ENCODE measurements at regions not wholly inside any gene's neighbourhood (a gene's known extent, or its start where the extent isn't known, plus 50 kb on each side); places are given as distances from the start of the nearest gene placed in this dataset.

- no peak for DNase-seq (ENCODE audit: low spot score)
- Histone ChIP-seq H3K79me1 (ENCODE audit: low read depth, low read length) (no peaks in the 10 kb centered on the region), H3K9ac (ENCODE audit: low read depth, low read length, poor library complexity) (no peak overlapping the region), H2BK12ac (ENCODE audit: low read length) (no peak overlapping the region), H3K4me2 (ENCODE audit: insufficient read depth, low read length, poor library complexity, severe bottlenecking) (no peak overlapping the region), H2AK5ac (ENCODE audit: low read depth, low read length) (no peak overlapping the region), H3K4me1 (ENCODE audit: control insufficient read depth in 2 of 2, insufficient read depth in 1 of 2, low read depth in 1 of 2, low read length in 2 of 2) (peaks cover 13 to 14% of the 10 kb centered on the region in 2 donors), H3K4me3 (ENCODE audit: low read length in 2 of 2) (no peak overlapping the region), H3K27me3 (ENCODE audit: control insufficient read depth in 3 of 3, insufficient read depth in 3 of 3, low read depth in 1 of 3, low read length in 3 of 3) (no peaks in the 10 kb centered on the region), H2AFZ (ENCODE audit: low read length) (no peak overlapping the region), H3K27ac (replicated peaks; ENCODE audit: low read length) (no peak overlapping the region), H3K14ac (ENCODE audit: low read length) (no peak overlapping the region), H3K23ac (ENCODE audit: low read depth, low read length, poor library complexity) (no peak overlapping the region), H3K18ac (ENCODE audit: low read length) (no peak overlapping the region), H2BK5ac (ENCODE audit: low read length) (no peak overlapping the region), H3K9me3 (replicated peaks in 1 of 2; ENCODE audit: control insufficient read depth in 2 of 2, insufficient read depth in 1 of 2, low read depth in 1 of 2, low read length in 2 of 2) (no peaks in the 10 kb centered on the region), H4K8ac (ENCODE audit: low read depth, low read length) (no peak overlapping the region), H4K91ac (ENCODE audit: low read depth, low read length, poor library complexity) (no peak overlapping the region), H2BK15ac (ENCODE audit: low read length) (no peak overlapping the region), H3K36me3 (replicated peaks in 1 of 2; ENCODE audit: control insufficient read depth in 2 of 2, insufficient read depth in 2 of 2, low read length in 2 of 2) (no peaks in the 10 kb centered on the region), H2BK120ac (ENCODE audit: low read depth, low read length) (no peak overlapping the region), H3K4ac (ENCODE audit: low read length) (no peak overlapping the region)
- WGBS, 2 donors (ENCODE audit: extremely low coverage in 2 of 2, insufficient read length in 2 of 2, insufficient replicate concordance in 1 of 2) = no CpG with 5 or more reads among the region's 4 CpGs
Observed at GRCh38 chr22:27019827-27020226, 362.4 kb downstream of the MIAT start.

- Histone ChIP-seq H3K9ac (ENCODE audit: low read depth, low read length, poor library complexity) (no peak overlapping the region), H3K14ac (ENCODE audit: low read length) (no peak overlapping the region), H3K4me2 (ENCODE audit: insufficient read depth, low read length, poor library complexity, severe bottlenecking) (no peak overlapping the region), H2AFZ (ENCODE audit: low read length) (peak overlapping the region; percentile 50), H3K4ac (ENCODE audit: low read length) (no peak overlapping the region), H3K27ac (replicated peaks; ENCODE audit: low read length) (no peak overlapping the region), H3K18ac (ENCODE audit: low read length) (peak overlapping the region; percentile 38), H2BK5ac (ENCODE audit: low read length) (no peak overlapping the region), H3K79me1 (ENCODE audit: low read depth, low read length) (no peaks in the 10 kb centered on the region), H3K4me3 (ENCODE audit: low read length in 2 of 2) (peak overlapping the region in 1 of 2 donors; percentile 33), H2BK12ac (ENCODE audit: low read length) (peak overlapping the region; percentile 43), H2AK5ac (ENCODE audit: low read depth, low read length) (peak overlapping the region; percentile 9), H4K8ac (ENCODE audit: low read depth, low read length) (no peak overlapping the region), H3K23ac (ENCODE audit: low read depth, low read length, poor library complexity) (no peak overlapping the region), H3K9me3 (replicated peaks in 1 of 2; ENCODE audit: control insufficient read depth in 2 of 2, insufficient read depth in 1 of 2, low read depth in 1 of 2, low read length in 2 of 2) (no peaks in the 10 kb centered on the region), H3K4me1 (ENCODE audit: control insufficient read depth in 2 of 2, insufficient read depth in 1 of 2, low read depth in 1 of 2, low read length in 2 of 2) (peaks cover 13 to 14% of the 10 kb centered on the region in 2 donors), H4K91ac (ENCODE audit: low read depth, low read length, poor library complexity) (peak overlapping the region; percentile 49), H3K27me3 (ENCODE audit: control insufficient read depth in 3 of 3, insufficient read depth in 3 of 3, low read depth in 1 of 3, low read length in 3 of 3) (no peaks in the 10 kb centered on the region), H3K36me3 (replicated peaks in 1 of 2; ENCODE audit: control insufficient read depth in 2 of 2, insufficient read depth in 2 of 2, low read length in 2 of 2) (no peaks in the 10 kb centered on the region), H2BK120ac (ENCODE audit: low read depth, low read length) (no peak overlapping the region), H2BK15ac (ENCODE audit: low read length) (no peak overlapping the region)
- no CpG with 5 or more reads among the region's 8 CpGs for WGBS, 2 donors (ENCODE audit: extremely low coverage in 2 of 2, insufficient read length in 2 of 2, insufficient replicate concordance in 1 of 2)
- no peak for DNase-seq (ENCODE audit: low spot score)
Observed at GRCh38 chr22:27022274-27022895, 365.0 kb downstream of the MIAT start.

- Histone ChIP-seq H2AK5ac (ENCODE audit: low read depth, low read length) (no peak overlapping the region), H2BK5ac (ENCODE audit: low read length) (no peak overlapping the region), H3K36me3 (replicated peaks in 1 of 2; ENCODE audit: control insufficient read depth in 2 of 2, insufficient read depth in 2 of 2, low read length in 2 of 2) (no peaks in the 10 kb centered on the region), H2BK120ac (ENCODE audit: low read depth, low read length) (no peak overlapping the region), H4K8ac (ENCODE audit: low read depth, low read length) (no peak overlapping the region), H2BK15ac (ENCODE audit: low read length) (no peak overlapping the region), H3K4me3 (ENCODE audit: low read length in 2 of 2) (peak overlapping the region; percentile 23 to 33), H3K4me1 (ENCODE audit: control insufficient read depth in 2 of 2, insufficient read depth in 1 of 2, low read depth in 1 of 2, low read length in 2 of 2) (peaks cover 13 to 14% of the 10 kb centered on the region in 2 donors), H3K14ac (ENCODE audit: low read length) (no peak overlapping the region), H3K4me2 (ENCODE audit: insufficient read depth, low read length, poor library complexity, severe bottlenecking) (no peak overlapping the region), H3K27me3 (ENCODE audit: control insufficient read depth in 3 of 3, insufficient read depth in 3 of 3, low read depth in 1 of 3, low read length in 3 of 3) (no peaks in the 10 kb centered on the region), H2BK12ac (ENCODE audit: low read length) (no peak overlapping the region), H3K9ac (ENCODE audit: low read depth, low read length, poor library complexity) (no peak overlapping the region), H3K4ac (ENCODE audit: low read length) (no peak overlapping the region), H3K79me1 (ENCODE audit: low read depth, low read length) (no peaks in the 10 kb centered on the region), H4K91ac (ENCODE audit: low read depth, low read length, poor library complexity) (peak overlapping the region; percentile 49), H3K27ac (replicated peaks; ENCODE audit: low read length) (no peak overlapping the region), H3K23ac (ENCODE audit: low read depth, low read length, poor library complexity) (no peak overlapping the region), H2AFZ (ENCODE audit: low read length) (peak overlapping the region; percentile 50), H3K9me3 (replicated peaks in 1 of 2; ENCODE audit: control insufficient read depth in 2 of 2, insufficient read depth in 1 of 2, low read depth in 1 of 2, low read length in 2 of 2) (no peaks in the 10 kb centered on the region), H3K18ac (ENCODE audit: low read length) (peak overlapping the region; percentile 38)
- DNase-seq (ENCODE audit: low spot score) = no peak
- WGBS, 2 donors (ENCODE audit: extremely low coverage in 2 of 2, insufficient read length in 2 of 2, insufficient replicate concordance in 1 of 2) = no CpG with 5 or more reads among the region's 17 CpGs
Observed at GRCh38 chr22:27022896-27023361, 365.5 kb downstream of the MIAT start.

GRCh38 chr22:27023591-27023990 is 366.2 kb downstream of the MIAT start:
- no peak overlapping the region for H3K4ac ChIP-seq (ENCODE audit: low read length)
- no peak overlapping the region for H2AK5ac ChIP-seq (ENCODE audit: low read depth, low read length)
- no peak overlapping the region for H3K4me3 ChIP-seq (ENCODE audit: low read length in 2 of 2)
- peak overlapping the region; percentile 54 for H2AFZ ChIP-seq (ENCODE audit: low read length)
- H3K23ac ChIP-seq (ENCODE audit: low read depth, low read length, poor library complexity) = no peak overlapping the region
- H3K4me1 ChIP-seq (ENCODE audit: control insufficient read depth in 2 of 2, insufficient read depth in 1 of 2, low read depth in 1 of 2, low read length in 2 of 2) = peaks cover 13 to 14% of the 10 kb centered on the region in 2 donors
- no peak overlapping the region for H3K4me2 ChIP-seq (ENCODE audit: insufficient read depth, low read length, poor library complexity, severe bottlenecking)
- H3K79me1 ChIP-seq (ENCODE audit: low read depth, low read length) = no peaks in the 10 kb centered on the region
- H3K9me3 ChIP-seq (replicated peaks in 1 of 2; ENCODE audit: control insufficient read depth in 2 of 2, insufficient read depth in 1 of 2, low read depth in 1 of 2, low read length in 2 of 2) = no peaks in the 10 kb centered on the region
- no peaks in the 10 kb centered on the region for H3K27me3 ChIP-seq (ENCODE audit: control insufficient read depth in 3 of 3, insufficient read depth in 3 of 3, low read depth in 1 of 3, low read length in 3 of 3)
- H2BK5ac ChIP-seq (ENCODE audit: low read length) = no peak overlapping the region
- no peak overlapping the region for H2BK12ac ChIP-seq (ENCODE audit: low read length)
- no peak overlapping the region for H3K9ac ChIP-seq (ENCODE audit: low read depth, low read length, poor library complexity)
- no peak overlapping the region for H4K91ac ChIP-seq (ENCODE audit: low read depth, low read length, poor library complexity)
- no peak for DNase-seq (ENCODE audit: low spot score)
- no peak overlapping the region for H3K18ac ChIP-seq (ENCODE audit: low read length)
- H2BK15ac ChIP-seq (ENCODE audit: low read length) = no peak overlapping the region
- no peak overlapping the region for H4K8ac ChIP-seq (ENCODE audit: low read depth, low read length)
- no peak overlapping the region for H3K27ac ChIP-seq (replicated peaks; ENCODE audit: low read length)
- no peaks in the 10 kb centered on the region for H3K36me3 ChIP-seq (replicated peaks in 1 of 2; ENCODE audit: control insufficient read depth in 2 of 2, insufficient read depth in 2 of 2, low read length in 2 of 2)
- H2BK120ac ChIP-seq (ENCODE audit: low read depth, low read length) = no peak overlapping the region
- H3K14ac ChIP-seq (ENCODE audit: low read length) = no peak overlapping the region
- no CpG with 5 or more reads among the region's 1 CpG for WGBS, 2 donors (ENCODE audit: extremely low coverage in 2 of 2, insufficient read length in 2 of 2, insufficient replicate concordance in 1 of 2)

Data from neuronal stem cell (in vitro differentiated cells).